Astrocyte of the spinal cord (primary cell): ENCODE measurements at regions not wholly inside any gene's neighbourhood (a gene's known extent, or its start where the extent isn't known, plus 50 kb on each side); places are given as distances from the start of the nearest gene placed in this dataset.

Experiments
- DNase-seq: peaks from one replicate; pipeline ENCODE4 v3.0.0; 2011; ENCODE audit warnings: low read depth, low spot score
- H3K4me3 ChIP-seq: 2 replicates; pipeline ENCODE4 v1.5.1; 2011; ENCODE audit warnings: low read depth, mild to moderate bottlenecking, low read length, moderate library complexity
- in situ Hi-C: cut with HindIII; loops from 2 replicates; pipeline ENCODE4 v1.10.0; 2017; ENCODE audit warnings: low sequenced_read_pairs
- TF ChIP-seq, protein P1 (sequence below): IDR thresholded peaks from 2 replicates; pipeline ENCODE4 v1.5.1; 2012; ENCODE audit warnings: low read depth, mild to moderate bottlenecking, low read length, inconsistent platforms

DNA sequence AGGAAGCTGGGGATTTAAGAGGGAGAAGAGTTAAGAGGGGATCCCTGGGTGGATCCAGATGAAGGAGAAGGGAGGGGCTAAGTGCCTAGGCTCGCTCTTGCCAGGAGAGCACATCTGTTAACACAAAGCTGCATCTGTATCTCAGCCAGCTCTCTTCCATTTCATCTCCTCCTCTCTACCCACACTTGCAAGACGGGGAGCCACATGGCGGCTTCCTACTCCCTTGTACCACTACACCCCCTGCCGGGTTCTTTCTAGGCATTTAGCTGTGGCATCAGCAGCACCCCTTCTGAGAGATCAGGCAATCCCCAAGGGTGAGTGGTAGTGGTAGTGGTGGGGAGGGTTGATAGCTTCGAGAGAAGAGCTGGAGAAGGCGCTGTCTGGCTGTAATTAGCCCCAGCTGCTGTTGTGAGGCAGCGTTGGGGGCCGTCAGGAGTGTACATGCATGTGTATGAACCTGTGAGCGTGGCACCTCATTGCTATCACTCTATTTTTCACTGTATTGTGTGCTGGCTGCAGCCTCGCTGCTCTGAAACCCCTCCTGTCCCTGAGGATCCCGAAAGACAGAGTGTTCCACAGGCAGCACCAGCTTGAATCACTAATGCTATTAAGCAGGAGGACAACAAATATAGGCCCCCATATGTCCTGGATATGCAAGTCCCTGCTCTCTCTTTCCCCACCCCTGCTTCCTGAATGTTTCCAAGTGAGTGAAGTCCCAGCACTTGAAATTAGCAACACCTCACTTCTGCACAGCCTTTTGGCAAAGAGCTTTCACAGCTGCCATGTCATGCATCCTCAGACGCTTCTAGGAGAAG, 73.7 kb downstream of the RTL9 start:
- TF ChIP-seq, protein P1, sequence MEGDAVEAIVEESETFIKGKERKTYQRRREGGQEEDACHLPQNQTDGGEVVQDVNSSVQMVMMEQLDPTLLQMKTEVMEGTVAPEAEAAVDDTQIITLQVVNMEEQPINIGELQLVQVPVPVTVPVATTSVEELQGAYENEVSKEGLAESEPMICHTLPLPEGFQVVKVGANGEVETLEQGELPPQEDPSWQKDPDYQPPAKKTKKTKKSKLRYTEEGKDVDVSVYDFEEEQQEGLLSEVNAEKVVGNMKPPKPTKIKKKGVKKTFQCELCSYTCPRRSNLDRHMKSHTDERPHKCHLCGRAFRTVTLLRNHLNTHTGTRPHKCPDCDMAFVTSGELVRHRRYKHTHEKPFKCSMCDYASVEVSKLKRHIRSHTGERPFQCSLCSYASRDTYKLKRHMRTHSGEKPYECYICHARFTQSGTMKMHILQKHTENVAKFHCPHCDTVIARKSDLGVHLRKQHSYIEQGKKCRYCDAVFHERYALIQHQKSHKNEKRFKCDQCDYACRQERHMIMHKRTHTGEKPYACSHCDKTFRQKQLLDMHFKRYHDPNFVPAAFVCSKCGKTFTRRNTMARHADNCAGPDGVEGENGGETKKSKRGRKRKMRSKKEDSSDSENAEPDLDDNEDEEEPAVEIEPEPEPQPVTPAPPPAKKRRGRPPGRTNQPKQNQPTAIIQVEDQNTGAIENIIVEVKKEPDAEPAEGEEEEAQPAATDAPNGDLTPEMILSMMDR: no peak
- no peak overlapping the region for H3K4me3 ChIP-seq
- in situ Hi-C loops: no loop called here
- no peak for DNase-seq

DNA sequence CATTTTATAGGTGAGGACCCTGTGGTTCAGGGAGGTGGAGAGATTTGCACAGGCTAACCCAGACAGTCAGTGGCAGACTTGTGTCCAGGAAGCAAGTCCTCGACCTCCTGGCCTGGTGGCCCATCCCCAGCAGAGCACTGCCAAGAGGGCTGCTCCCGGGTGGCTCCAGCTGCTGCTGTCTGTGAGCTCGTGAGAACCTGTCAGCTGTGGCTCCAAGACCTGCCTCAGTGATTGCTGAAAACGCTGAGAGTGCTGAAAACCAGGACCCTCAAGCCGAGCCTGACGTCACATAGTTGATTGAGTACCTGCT, 74.2 kb downstream of the RTL9 start:
- TF ChIP-seq, protein P1: no peak
- no peak for DNase-seq
- no peak overlapping the region for H3K4me3 ChIP-seq
- in situ Hi-C loops: no loop called here

DNA sequence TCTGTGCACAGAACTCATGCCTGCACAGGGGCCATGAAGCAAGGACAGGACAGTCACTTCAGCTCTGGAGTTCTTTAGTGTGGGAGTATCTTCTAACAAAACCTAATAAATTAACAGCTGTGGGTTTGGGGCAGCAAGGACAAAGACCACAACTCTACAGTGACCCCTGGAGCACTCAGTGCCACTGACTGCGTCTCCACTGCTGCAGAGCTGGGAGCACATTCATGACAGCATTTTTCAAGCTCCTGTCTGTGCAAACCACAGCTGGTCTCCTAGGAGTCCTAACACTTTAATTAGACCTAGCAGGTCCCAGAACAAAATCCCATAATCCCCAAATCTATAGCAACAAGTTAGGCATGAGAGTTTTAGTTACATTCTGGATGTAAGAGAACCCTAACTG, 76.5 kb downstream of the RTL9 start:
- DNase-seq: no peak
- in situ Hi-C loops: no loop called here
- TF ChIP-seq, protein P1: no peak
- H3K4me3 ChIP-seq: no peak overlapping the region

DNA sequence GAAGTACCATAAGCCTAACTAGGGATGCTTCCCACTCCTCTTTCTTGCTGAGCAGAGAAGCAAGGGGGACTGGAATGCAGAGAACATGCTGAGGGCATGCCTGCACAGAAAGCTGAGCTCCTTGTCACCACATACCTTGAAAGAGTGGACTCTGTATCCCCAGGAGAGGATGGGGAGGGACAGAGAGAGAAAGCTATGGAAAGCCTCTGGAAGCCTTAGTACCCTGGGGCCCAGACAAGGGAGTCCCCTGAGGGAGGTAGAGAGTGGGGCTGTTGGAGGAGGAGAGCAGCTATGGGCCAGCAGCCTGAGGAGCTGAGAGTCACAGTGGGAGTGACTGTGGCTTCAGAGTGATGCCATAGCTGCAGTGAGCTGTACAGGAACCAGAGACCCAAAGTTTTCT, 77.9 kb downstream of the RTL9 start:
- in situ Hi-C loops: no loop called here
- no peak for DNase-seq
- H3K4me3 ChIP-seq: no peak overlapping the region
- TF ChIP-seq, protein P1: no peak

DNA sequence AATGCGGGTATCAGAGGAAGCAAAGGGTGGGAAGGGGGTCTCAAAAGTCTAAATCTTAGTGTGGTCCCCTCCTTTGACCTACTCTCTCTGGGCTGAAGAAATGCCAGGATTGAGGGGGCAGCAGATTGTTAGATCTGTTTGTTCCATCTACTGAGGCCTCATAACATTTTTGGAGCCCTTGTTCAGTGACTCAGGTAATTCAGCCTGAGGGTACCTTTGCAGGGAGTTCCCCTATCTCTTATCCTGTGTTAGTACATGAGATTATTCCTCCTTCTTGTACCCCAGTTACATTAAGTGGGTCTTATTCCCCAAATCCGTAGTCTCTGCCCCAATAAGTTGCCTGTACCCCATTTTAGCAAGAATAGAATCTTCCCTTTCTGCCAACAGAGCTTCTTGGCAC, 79.0 kb downstream of the RTL9 start:
- no peak for DNase-seq
- in situ Hi-C loops: no loop called here
- TF ChIP-seq, protein P1: no peak
- no peak overlapping the region for H3K4me3 ChIP-seq

DNA sequence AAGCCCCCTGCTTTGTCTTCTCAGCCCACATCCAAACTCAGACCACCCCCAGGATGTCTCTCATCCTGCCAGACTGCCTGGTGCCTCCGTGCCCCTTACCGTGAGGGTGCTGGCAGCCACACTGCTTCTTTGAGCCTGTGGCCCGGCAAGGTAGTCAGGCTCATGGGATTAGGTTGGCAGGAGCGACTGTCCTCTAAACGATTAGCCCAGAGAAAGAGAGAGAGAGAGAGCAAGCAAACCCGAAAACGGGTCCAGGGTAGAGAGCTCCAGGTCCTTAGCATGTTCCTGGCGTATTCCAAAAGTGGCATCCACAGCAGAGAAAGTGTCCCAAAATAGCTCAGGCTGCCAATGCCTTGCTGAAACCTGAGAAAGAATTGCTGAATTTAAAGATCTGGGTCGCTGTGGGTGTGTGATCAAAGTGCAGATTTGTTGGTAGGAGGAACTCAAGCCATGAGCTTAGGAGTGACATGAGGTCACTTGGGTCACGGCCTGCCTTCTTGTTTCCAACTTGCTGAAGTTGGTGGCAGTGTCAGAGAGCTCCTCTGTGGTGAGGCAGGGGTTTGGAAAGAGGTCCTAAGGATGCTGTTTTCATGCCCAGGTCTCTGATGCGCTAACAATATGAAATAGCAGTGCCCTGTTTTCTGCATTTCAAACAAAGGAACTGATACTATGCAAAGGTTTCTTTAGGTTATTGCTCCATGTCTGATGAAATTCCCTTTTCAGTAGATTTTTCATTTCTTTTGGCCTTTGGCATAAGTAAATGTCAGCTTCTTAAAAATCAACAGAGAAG, 81.6 kb downstream of the RTL9 start:
- no peak overlapping the region for H3K4me3 ChIP-seq
- in situ Hi-C loops: no loop called here
- TF ChIP-seq, protein P1: no peak
- DNase-seq: no peak
